DND-41 (cell line): ENCODE measurements at regions not wholly inside any gene's neighbourhood (a gene's known extent, or its start where the extent isn't known, plus 50 kb on each side); places are given as distances from the start of the nearest gene placed in this dataset.

Experiments
- EZH2 ChIP-seq: IDR thresholded peaks from 3 replicates; pipeline ENCODE4 v1.6.1; 2012; ENCODE audit warnings: borderline replicate concordance, low read depth, mild to moderate bottlenecking, moderate library complexity, low read length, inconsistent platforms; ENCODE audit not compliant: severe bottlenecking
- TF ChIP-seq, protein P1 (sequence below): IDR thresholded peaks from 2 replicates; pipeline ENCODE4 v1.5.1; 2012; ENCODE audit warnings: borderline replicate concordance, low read length, moderate library complexity, mild to moderate bottlenecking; ENCODE audit not compliant: poor library complexity, severe bottlenecking; ENCODE audit errors: extremely low read depth

- TF ChIP-seq, protein P1, sequence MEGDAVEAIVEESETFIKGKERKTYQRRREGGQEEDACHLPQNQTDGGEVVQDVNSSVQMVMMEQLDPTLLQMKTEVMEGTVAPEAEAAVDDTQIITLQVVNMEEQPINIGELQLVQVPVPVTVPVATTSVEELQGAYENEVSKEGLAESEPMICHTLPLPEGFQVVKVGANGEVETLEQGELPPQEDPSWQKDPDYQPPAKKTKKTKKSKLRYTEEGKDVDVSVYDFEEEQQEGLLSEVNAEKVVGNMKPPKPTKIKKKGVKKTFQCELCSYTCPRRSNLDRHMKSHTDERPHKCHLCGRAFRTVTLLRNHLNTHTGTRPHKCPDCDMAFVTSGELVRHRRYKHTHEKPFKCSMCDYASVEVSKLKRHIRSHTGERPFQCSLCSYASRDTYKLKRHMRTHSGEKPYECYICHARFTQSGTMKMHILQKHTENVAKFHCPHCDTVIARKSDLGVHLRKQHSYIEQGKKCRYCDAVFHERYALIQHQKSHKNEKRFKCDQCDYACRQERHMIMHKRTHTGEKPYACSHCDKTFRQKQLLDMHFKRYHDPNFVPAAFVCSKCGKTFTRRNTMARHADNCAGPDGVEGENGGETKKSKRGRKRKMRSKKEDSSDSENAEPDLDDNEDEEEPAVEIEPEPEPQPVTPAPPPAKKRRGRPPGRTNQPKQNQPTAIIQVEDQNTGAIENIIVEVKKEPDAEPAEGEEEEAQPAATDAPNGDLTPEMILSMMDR = no peak
- TF ChIP-seq EZH2 = no peak
These were observed 396.6 kb upstream of the MAP3K7 start for GRCh38 chr6:90983462-90983861.
